Neural progenitor cell (in vitro differentiated cells): ENCODE measurements at regions not wholly inside any gene's neighbourhood (a gene's known extent, or its start where the extent isn't known, plus 50 kb on each side); places are given as distances from the start of the nearest gene placed in this dataset.

Source experiments
- DNase-seq: peaks from one replicate; pipeline ENCODE4 v3.0.0-alpha.2; 2016; ENCODE audit warnings: low spot score
- H2AFZ ChIP-seq: fragments of 200-600 bp; sonication (generic); replicated peaks from 2 replicates; pipeline ENCODE4 v1.6.1; 2016; ENCODE audit warnings: antibody characterized with exemption
- H3F3A ChIP-seq: fragments of 200-600 bp; sonication (generic); 2 replicates; pipeline ENCODE4 v1.6.1; 2016; ENCODE audit warnings: antibody characterized with exemption, low read depth
- H3K27ac ChIP-seq: fragments of 200-600 bp; sonication (generic); 2 replicates; pipeline ENCODE4 v1.5.1; 2016; ENCODE audit warnings: mild to moderate bottlenecking
- H3K27me3 ChIP-seq: fragments of 200-600 bp; sonication (generic); 2 replicates; pipeline ENCODE4 v1.6.1; 2016; ENCODE audit warnings: mild to moderate bottlenecking, moderate library complexity
- H3K36me3 ChIP-seq: fragments of 200-600 bp; sonication (generic); 2 replicates; pipeline ENCODE4 v1.5.1; 2016
- H3K4me1 ChIP-seq: fragments of 200-600 bp; sonication (generic); 2 replicates; pipeline ENCODE4 v1.6.1; 2016; ENCODE audit warnings: mixed run types
- H3K4me2 ChIP-seq: fragments of 200-600 bp; sonication (generic); 2 replicates; pipeline ENCODE4 v1.6.1; 2016
- H3K4me3 ChIP-seq: fragments of 200-600 bp; sonication (generic); 2 replicates; pipeline ENCODE4 v1.5.1; 2016
- H3K79me2 ChIP-seq: fragments of 200-600 bp; sonication (generic); 2 replicates; pipeline ENCODE4 v1.6.1; 2016; ENCODE audit warnings: low read depth
- H3K9ac ChIP-seq: fragments of 200-600 bp; sonication (generic); 2 replicates; pipeline ENCODE4 v1.6.1; 2016
- H3K9me3 ChIP-seq: fragments of 200-600 bp; sonication (generic); 2 replicates; pipeline ENCODE4 v1.5.1; 2016; ENCODE audit warnings: low read depth
- H4K20me1 ChIP-seq: fragments of 200-600 bp; sonication (generic); 2 replicates; pipeline ENCODE4 v1.6.1; 2016; ENCODE audit warnings: low read depth
- H3K27ac Mint-ChIP-seq: 3 replicates; pipeline ENCODE4 v1.8.0; 2021; ENCODE audit warnings: mixed read lengths
- H3K27me3 Mint-ChIP-seq: 2 replicates; pipeline ENCODE4 v1.8.0; 2022; ENCODE audit warnings: low read depth, mild to moderate bottlenecking, inconsistent platforms, moderate library complexity, mixed read lengths; ENCODE audit not compliant: insufficient read depth
- H3K36me3 Mint-ChIP-seq: 3 replicates; pipeline ENCODE4 v1.8.0; 2021; ENCODE audit warnings: mixed read lengths
- H3K4me1 Mint-ChIP-seq: 3 replicates; pipeline ENCODE4 v1.8.0; 2021; ENCODE audit warnings: mixed read lengths
- H3K4me3 Mint-ChIP-seq: 3 replicates; pipeline ENCODE4 v1.8.0; 2021; ENCODE audit warnings: mild to moderate bottlenecking, moderate library complexity, mixed read lengths
- H3K9me3 Mint-ChIP-seq: 3 replicates; pipeline ENCODE4 v1.8.0; 2020; ENCODE audit warnings: mixed read lengths
- CTCF ChIP-seq: fragments of 200-600 bp; sonication (generic); IDR thresholded peaks from 2 replicates; pipeline ENCODE4 v1.5.1; 2017; ENCODE audit warnings: antibody characterized with exemption, mild to moderate bottlenecking
- EZH2 ChIP-seq: fragments of 200-600 bp; sonication (generic); IDR thresholded peaks from 2 replicates; pipeline ENCODE4 v1.6.1; 2017; ENCODE audit warnings: antibody characterized with exemption, mild to moderate bottlenecking, moderate library complexity
- EZH2phosphoT487 ChIP-seq: fragments of 200-600 bp; sonication (generic); IDR thresholded peaks from 2 replicates; pipeline ENCODE4 v1.6.1; 2017; ENCODE audit warnings: antibody characterized with exemption

- H3K27me3 Mint-ChIP-seq, result no peaks in the 10 kb centered on the region
- Histone ChIP-seq H3K9ac (no peak overlapping the region), H3K9me3 (no peaks in the 10 kb centered on the region), H3K27ac (no peak overlapping the region), H3K27me3 (no peaks in the 10 kb centered on the region), H4K20me1 (no peaks in the 10 kb centered on the region), H3K4me3 (no peak overlapping the region), H3F3A (no peaks in the 10 kb centered on the region), H2AFZ (peak overlapping the region; percentile 87), H3K4me2 (no peak overlapping the region), H3K79me2 (no peaks in the 10 kb centered on the region), H3K4me1 (peaks cover 19% of the 10 kb centered on the region), H3K36me3 (no peaks in the 10 kb centered on the region)
- H3K4me1 Mint-ChIP-seq, result peaks cover 3% of the 10 kb centered on the region
- TF ChIP-seq EZH2phosphoT487 (no peak), EZH2 (no peak), CTCF (no peak)
- DNase-seq, result no peak
- no peaks in the 10 kb centered on the region for H3K36me3 Mint-ChIP-seq
- peaks cover 5% of the 10 kb centered on the region for H3K9me3 Mint-ChIP-seq
- no peak overlapping the region for H3K4me3 Mint-ChIP-seq
- no peak overlapping the region for H3K27ac Mint-ChIP-seq
These were observed 92.8 kb downstream of the CAVIN4 start for GRCh38 chr9:100670719-100671118.

GRCh38 chr9:100671898-100672297 lies 94.0 kb downstream of the CAVIN4 start:
- Histone ChIP-seq H3K9ac (no peak overlapping the region), H3F3A (no peaks in the 10 kb centered on the region), H3K79me2 (no peaks in the 10 kb centered on the region), H3K9me3 (no peaks in the 10 kb centered on the region), H3K36me3 (no peaks in the 10 kb centered on the region), H4K20me1 (no peaks in the 10 kb centered on the region), H3K4me3 (no peak overlapping the region), H3K4me1 (peaks cover 19% of the 10 kb centered on the region), H3K4me2 (no peak overlapping the region), H3K27me3 (no peaks in the 10 kb centered on the region), H2AFZ (peak overlapping the region; percentile 68), H3K27ac (no peak overlapping the region)
- TF ChIP-seq EZH2phosphoT487 (no peak), CTCF (no peak), EZH2 (no peak)
- DNase-seq, result no peak
- Mint-ChIP-seq H3K4me1 (peaks cover 3% of the 10 kb centered on the region), H3K4me3 (no peak overlapping the region), H3K36me3 (no peaks in the 10 kb centered on the region), H3K27ac (no peak overlapping the region), H3K27me3 (no peaks in the 10 kb centered on the region), H3K9me3 (no peaks in the 10 kb centered on the region)

GRCh38 chr9:100673249-100673648 lies 95.4 kb downstream of the CAVIN4 start:
- peaks cover 19% of the 10 kb centered on the region for H3K4me1 ChIP-seq
- no peak overlapping the region for H3K4me2 ChIP-seq
- Mint-ChIP-seq H3K36me3 (no peaks in the 10 kb centered on the region), H3K4me1 (peaks cover 3% of the 10 kb centered on the region), H3K27ac (no peak overlapping the region), H3K9me3 (no peaks in the 10 kb centered on the region), H3K4me3 (no peak overlapping the region), H3K27me3 (no peaks in the 10 kb centered on the region)
- H4K20me1 ChIP-seq, result no peaks in the 10 kb centered on the region
- no peak overlapping the region for H3K9ac ChIP-seq
- H3K27me3 ChIP-seq, result no peaks in the 10 kb centered on the region
- no peak for DNase-seq
- no peak overlapping the region for H3K27ac ChIP-seq
- no peaks in the 10 kb centered on the region for H3F3A ChIP-seq
- no peaks in the 10 kb centered on the region for H3K36me3 ChIP-seq
- TF ChIP-seq EZH2 (no peak), CTCF (no peak), EZH2phosphoT487 (no peak)
- H3K4me3 ChIP-seq, result no peak overlapping the region
- no peaks in the 10 kb centered on the region for H3K79me2 ChIP-seq
- H2AFZ ChIP-seq, result no peak overlapping the region
- H3K9me3 ChIP-seq, result no peaks in the 10 kb centered on the region
